ENCODE measurements at regions not wholly inside any gene's neighbourhood (a gene's known extent, or its start where the extent isn't known, plus 50 kb on each side); places are given as distances from the start of the nearest gene placed in this dataset.

DNA sequence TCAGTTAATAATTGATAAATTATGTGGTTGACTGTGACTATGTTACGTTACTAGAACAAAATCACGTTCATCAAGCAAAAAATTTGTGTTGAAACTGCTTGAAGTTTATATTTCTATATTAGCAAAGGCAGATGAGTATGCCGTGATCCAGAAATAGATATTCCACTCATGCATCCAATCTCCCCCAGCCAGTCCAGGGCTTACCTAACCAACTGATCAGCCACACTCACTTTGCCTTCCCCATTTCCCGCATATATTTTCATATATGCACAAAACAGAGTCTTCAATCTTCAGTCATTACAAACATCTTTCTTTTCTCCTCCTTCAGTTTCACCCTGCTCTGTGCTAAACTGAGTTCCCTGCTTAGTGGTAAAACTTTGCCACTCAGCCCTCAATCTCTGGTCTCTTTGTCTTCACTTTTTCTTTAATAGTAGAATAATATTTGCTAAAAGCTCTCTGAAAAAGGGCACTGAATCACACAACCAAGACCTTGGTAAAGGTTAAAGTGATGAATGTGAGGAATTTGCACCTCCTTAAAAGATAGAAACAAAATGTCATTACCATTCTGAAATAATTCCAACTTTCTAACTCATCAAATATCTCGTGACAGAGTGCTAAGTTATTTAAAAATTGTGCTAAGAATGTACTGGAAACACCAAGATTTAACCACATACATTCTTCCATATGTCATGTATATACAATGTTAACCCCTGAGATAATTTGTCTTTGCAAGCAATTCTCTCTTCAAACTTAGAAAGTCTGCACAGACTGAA, 893.2 kb upstream of the CRIM1 start:
- intact Hi-C loops (cut with DNase I), result no loop called here
- Histone ChIP-seq H3K4me3 (no peak overlapping the region), H3K27ac (no peak overlapping the region), H3K9me3 (no peaks in the 10 kb centered on the region), H3K4me1 (no peaks in the 10 kb centered on the region), H3K36me3 (no peaks in the 10 kb centered on the region), H3K27me3 (no peaks in the 10 kb centered on the region)
- 54 to 58% methylated on average over 5 of the region's 5 CpGs for WGBS, 2 donors
- DNase-seq, result no peak
- TF ChIP-seq, protein P1, sequence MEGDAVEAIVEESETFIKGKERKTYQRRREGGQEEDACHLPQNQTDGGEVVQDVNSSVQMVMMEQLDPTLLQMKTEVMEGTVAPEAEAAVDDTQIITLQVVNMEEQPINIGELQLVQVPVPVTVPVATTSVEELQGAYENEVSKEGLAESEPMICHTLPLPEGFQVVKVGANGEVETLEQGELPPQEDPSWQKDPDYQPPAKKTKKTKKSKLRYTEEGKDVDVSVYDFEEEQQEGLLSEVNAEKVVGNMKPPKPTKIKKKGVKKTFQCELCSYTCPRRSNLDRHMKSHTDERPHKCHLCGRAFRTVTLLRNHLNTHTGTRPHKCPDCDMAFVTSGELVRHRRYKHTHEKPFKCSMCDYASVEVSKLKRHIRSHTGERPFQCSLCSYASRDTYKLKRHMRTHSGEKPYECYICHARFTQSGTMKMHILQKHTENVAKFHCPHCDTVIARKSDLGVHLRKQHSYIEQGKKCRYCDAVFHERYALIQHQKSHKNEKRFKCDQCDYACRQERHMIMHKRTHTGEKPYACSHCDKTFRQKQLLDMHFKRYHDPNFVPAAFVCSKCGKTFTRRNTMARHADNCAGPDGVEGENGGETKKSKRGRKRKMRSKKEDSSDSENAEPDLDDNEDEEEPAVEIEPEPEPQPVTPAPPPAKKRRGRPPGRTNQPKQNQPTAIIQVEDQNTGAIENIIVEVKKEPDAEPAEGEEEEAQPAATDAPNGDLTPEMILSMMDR (IDR thresholded peaks at IDR 0.05), result no peak
- TF ChIP-seq POLR2A (IDR thresholded peaks at IDR 0.05), result no peak

DNA sequence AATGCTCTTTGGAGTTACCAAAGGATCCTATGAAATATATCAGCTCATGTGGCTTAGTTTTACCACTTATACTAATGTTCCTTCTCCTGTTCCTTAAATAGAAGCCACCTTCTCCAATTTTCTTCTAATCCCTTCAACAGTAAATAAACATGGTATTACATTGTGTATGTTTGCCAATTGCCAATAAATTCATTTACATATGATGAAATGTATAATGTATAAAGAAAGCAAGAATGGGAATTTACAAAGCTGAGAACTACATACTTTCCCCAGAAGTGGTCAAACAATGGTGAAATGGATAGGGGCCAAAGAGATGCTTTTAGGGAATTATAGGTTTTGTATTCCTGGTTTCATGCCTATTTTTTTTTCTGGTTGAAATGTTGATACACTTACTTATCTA, 894.2 kb upstream of the CRIM1 start:
- H3K9me3 ChIP-seq, result no peaks in the 10 kb centered on the region
- no peak overlapping the region for H3K4me3 ChIP-seq
- H3K27ac ChIP-seq, result no peak overlapping the region
- H3K4me1 ChIP-seq, result no peaks in the 10 kb centered on the region
- intact Hi-C loops (cut with DNase I), result no loop called here
- no peak for DNase-seq
- TF ChIP-seq, protein P1 (IDR thresholded peaks at IDR 0.05), result no peak
- no peak for TF ChIP-seq POLR2A (IDR thresholded peaks at IDR 0.05)
- H3K27me3 ChIP-seq, result no peaks in the 10 kb centered on the region
- H3K36me3 ChIP-seq, result no peaks in the 10 kb centered on the region

DNA sequence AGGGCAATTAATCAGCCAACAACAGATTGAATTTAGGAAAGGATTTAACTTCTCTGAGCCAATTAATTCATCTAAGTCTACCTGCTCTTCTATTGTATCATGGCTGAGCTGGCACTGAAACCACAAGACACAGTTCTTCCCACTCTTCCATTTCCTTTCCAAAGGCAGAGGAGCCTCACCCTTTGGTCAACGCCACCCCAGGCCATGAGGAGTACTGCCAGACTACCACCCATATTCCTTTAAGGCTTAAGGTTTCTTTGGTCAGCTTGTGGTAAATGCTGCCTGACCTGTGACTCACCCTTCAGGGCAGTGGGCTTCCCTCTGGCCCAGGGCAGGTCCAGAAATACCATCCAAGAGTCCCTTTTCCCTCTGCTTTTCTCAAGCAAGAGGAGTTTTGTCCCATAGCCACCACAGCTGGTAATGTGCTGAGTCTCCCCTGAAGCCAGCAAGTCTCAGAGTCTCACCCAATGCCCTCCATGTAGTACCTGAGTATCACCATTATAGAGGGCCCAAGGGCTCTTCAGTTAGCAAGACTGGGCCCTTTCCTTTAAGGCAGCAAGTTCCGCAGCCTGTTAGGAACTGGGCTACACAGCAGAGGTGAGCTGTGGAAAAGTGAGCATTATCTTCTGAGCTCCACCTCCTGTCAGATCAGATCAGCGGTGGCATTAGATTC, 900.5 kb upstream of the CRIM1 start:
- H3K9me3 ChIP-seq, result no peaks in the 10 kb centered on the region
- intact Hi-C loops (cut with DNase I), result no loop called here
- no peak overlapping the region for H3K27ac ChIP-seq
- no peaks in the 10 kb centered on the region for H3K4me1 ChIP-seq
- H3K27me3 ChIP-seq, result no peaks in the 10 kb centered on the region
- no peaks in the 10 kb centered on the region for H3K36me3 ChIP-seq
- DNase-seq, result no peak
- TF ChIP-seq, protein P1 (IDR thresholded peaks at IDR 0.05), result no peak
- TF ChIP-seq POLR2A (IDR thresholded peaks at IDR 0.05), result no peak
- no peak overlapping the region for H3K4me3 ChIP-seq
- 65 to 80% methylated on average over 2 to 3 of the region's 3 CpGs for WGBS, 2 donors

GRCh38 chr2:35447821-35448220, 907.8 kb upstream of the CRIM1 start:
- Histone ChIP-seq H3K36me3 (no peaks in the 10 kb centered on the region), H3K4me3 (no peak overlapping the region), H3K4me1 (no peaks in the 10 kb centered on the region), H3K9me3 (no peaks in the 10 kb centered on the region), H3K27ac (no peak overlapping the region), H3K27me3 (no peaks in the 10 kb centered on the region)
- intact Hi-C loops (cut with DNase I), result no loop called here
- no peak for DNase-seq
- TF ChIP-seq POLR2A (IDR thresholded peaks at IDR 0.05), result no peak
- TF ChIP-seq, protein P1 (IDR thresholded peaks at IDR 0.05), result no peak

DNA sequence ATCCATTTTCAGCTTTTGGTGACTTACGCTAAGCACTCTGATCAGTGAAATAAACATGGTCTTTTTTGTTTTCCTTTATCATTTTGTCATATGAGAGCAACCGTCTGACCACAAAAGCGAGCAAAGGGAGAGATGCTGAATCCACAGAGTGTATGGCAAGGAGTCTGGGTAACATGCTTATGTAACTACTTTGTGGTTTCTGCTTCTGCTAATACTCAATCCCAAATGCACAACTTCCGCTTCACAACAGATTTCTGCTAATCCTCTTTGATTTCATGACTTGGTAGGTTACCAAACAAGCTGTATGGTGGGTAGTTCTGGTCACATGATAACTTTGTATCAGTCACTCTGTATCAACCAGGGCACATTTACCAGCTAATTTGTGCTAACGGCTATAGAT, 908.4 kb upstream of the CRIM1 start:
- TF ChIP-seq POLR2A (IDR thresholded peaks at IDR 0.05), result no peak
- TF ChIP-seq, protein P1 (IDR thresholded peaks at IDR 0.05), result no peak
- no peaks in the 10 kb centered on the region for H3K36me3 ChIP-seq
- H3K9me3 ChIP-seq, result no peaks in the 10 kb centered on the region
- WGBS, 2 donors, result 59 to 65% methylated on average over 5 of the region's 5 CpGs
- no peak overlapping the region for H3K27ac ChIP-seq
- H3K4me3 ChIP-seq, result no peak overlapping the region
- intact Hi-C loops (cut with DNase I), result no loop called here
- DNase-seq, result no peak
- H3K27me3 ChIP-seq, result no peaks in the 10 kb centered on the region
- no peaks in the 10 kb centered on the region for H3K4me1 ChIP-seq
